Activated CD4-positive, alpha-beta T cell treated with anti-CD3 and anti-CD28 coated beads, Interleukin-2, amount 50 U/mL, for 48 hours (primary cell): ENCODE measurements at regions not wholly inside any gene's neighbourhood (a gene's known extent, or its start where the extent isn't known, plus 50 kb on each side); places are given as distances from the start of the nearest gene placed in this dataset.
"Not testable (repeated sequence)": the region's sequence is repeated elsewhere in the genome, so short reads cannot be mapped to it uniquely, and the experiment has no call there.

ENCODE experiments used
- DNase-seq, 2 experiments: peaks; one replicate each; pipeline ENCODE4 v3.0.0-alpha.2; 2020

- no peak for DNase-seq
Measured at GRCh38 chr21:34220556-34221195, 143.1 kb upstream of the KCNE2 start.

GRCh38 chr21:34221331-34222030 is 142.3 kb upstream of the KCNE2 start:
- no peak for DNase-seq

DNA sequence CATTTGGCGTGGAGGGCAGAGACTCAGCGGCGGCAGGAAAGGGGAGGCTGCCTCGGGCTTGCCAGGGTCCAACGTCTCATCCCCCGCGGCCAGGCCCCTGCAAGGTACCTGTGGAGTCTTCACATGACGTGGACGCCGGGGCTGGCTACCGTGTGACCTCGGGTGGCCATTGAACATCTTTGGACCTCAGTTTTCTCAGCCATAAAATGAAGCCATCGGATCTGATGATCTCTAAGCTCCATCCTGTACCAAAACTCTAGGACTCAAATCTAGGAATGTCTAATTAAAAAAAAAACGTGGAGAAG is 141.8 kb upstream of the KCNE2 start:
- DNase-seq, result no peak

- DNase-seq, result no peak
Measured at GRCh38 chr21:34223376-34223775, 140.4 kb upstream of the KCNE2 start.

DNA sequence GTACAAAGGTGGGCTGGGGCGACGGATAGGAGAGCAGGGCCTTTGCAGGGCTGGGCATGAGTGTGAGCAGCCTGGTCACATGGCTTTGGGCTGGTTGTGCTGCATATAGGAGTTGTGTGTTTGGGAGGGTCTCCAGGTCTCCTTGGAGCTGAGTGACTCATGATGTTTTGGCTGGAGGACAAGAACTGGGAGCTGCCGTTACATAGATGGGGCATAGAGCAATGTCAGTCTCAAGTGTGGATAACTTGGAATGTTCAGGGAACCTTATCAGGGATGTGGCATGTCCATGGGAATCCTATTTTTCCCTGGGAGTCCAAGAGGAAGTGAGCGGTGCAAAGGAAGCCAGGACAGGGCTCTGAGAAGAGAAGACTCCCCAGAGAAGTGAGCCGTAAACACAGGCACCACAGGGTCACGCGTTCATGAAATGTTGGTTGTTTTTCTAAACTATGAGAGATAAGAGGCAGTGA is 136.4 kb upstream of the KCNE2 start:
- no peak for DNase-seq

DNA sequence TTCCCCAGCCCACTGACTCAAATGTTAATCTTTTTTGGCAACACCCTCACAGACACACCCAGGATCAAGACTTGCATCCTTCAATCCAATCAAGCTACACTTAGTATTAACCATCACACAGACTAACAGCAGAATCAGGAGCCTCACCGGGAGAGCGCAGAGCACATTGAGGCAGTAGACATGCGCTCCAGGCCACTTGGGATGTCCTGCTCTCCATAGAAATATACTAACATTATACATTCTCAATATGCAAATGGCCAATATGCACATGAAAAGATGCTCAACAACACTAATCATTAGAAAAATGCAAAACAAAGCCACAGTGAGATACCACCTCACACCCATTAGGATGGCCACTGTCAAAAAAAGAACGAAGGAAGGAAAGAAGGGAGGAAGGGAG is 135.0 kb upstream of the KCNE2 start:
- DNase-seq, result no peak

GRCh38 chr21:34229353-34229752 is 134.5 kb upstream of the KCNE2 start:
- no peak for DNase-seq

GRCh38 chr21:34233741-34234140 is 130.1 kb upstream of the KCNE2 start:
- DNase-seq, result not testable (repeated sequence)

- no peak for DNase-seq
Measured at GRCh38 chr21:34235514-34235913, 128.3 kb upstream of the KCNE2 start.

GRCh38 chr21:34242973-34243372 is 120.8 kb upstream of the KCNE2 start:
- no peak for DNase-seq

DNA sequence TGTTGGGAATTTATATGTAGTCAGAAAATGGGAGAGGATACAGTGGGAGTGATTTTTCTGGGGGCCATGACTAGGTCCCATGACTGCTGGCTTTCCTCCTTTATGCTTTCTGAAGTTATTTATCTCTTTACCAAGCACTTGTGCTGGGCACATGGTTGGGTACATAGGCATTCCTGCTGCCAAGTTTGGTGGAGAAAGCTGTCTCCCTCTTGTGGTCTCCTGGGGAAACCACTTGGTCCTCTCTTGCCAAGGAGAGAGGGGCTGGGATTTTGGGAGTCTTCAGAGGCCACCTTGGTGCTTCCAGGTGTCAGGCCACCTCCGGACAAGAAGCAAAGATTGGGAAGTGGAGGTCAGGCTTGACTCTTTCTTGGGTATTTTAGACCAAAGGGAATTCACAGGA is 120.2 kb upstream of the KCNE2 start:
- DNase-seq, result peak; percentile 13 to 34

GRCh38 chr21:34252751-34253150 is 111.1 kb upstream of the KCNE2 start:
- no peak for DNase-seq

GRCh38 chr21:34255073-34255472 is 108.7 kb upstream of the KCNE2 start:
- no peak for DNase-seq

GRCh38 chr21:34260277-34261008 is 103.4 kb upstream of the KCNE2 start:
- no peak for DNase-seq

- DNase-seq, result no peak
Measured at GRCh38 chr21:34261841-34262468, 101.9 kb upstream of the KCNE2 start.

DNA sequence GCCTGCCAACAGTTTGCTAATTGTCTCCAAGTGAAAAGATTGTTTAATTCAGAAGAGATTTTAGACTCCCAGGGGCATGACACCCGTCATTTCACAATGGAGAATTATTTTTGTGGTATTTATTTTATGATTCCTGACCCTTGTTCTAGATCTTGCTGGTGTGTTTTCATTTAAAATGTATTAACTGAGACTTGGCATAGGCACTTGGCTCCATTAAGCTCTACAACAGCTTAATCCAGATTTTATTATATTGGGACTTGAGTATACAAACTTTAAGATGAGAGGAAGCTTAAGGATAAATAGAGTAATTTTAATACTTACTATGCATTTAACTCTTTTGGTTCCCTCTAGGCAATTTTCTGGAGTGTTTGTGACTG is 101.3 kb upstream of the KCNE2 start:
- no peak for DNase-seq

DNA sequence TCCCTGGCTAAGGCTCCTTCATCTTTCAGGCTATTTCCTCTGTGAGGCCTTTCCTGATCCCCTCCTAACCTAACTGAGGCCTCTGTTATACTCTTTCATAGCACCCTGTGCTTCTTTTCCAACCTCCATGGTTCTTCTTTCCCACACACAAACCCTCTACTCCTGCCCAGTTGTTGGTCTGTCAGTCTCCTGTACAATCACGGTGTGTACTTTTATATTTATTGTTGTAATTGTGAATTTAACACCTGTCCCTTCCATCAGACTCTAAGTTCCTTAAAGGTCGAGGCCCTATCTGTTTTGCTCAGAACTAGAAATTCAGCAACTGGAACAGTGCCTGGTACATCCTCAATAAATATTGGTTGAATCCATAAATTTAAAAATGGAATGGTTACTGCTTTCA is 100.2 kb upstream of the KCNE2 start:
- DNase-seq, result no peak

GRCh38 chr21:34266351-34266750 is 97.5 kb upstream of the KCNE2 start:
- DNase-seq, result no peak

DNA sequence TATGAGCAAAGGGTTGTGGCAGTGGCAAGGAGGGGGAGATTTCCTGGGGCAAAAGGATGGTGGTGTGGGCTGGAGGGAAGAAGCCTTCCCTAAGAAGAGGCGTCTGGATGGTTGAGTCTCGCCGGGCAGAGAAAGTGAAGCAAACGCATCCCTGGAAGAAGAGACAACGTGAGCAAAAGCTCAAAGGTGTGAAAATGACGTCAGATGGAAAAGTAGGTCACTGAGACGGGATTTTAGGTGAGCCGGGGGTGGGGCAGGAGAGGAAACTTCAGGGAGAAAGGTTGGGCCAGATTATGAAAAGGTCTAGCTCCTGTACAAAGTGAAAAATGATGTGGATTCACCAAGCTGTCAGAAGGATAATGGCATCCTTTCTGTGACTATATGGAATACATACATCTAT is 95.3 kb upstream of the KCNE2 start:
- no peak for DNase-seq

GRCh38 chr21:34270411-34270810 is 93.4 kb upstream of the KCNE2 start:
- no peak for DNase-seq

DNA sequence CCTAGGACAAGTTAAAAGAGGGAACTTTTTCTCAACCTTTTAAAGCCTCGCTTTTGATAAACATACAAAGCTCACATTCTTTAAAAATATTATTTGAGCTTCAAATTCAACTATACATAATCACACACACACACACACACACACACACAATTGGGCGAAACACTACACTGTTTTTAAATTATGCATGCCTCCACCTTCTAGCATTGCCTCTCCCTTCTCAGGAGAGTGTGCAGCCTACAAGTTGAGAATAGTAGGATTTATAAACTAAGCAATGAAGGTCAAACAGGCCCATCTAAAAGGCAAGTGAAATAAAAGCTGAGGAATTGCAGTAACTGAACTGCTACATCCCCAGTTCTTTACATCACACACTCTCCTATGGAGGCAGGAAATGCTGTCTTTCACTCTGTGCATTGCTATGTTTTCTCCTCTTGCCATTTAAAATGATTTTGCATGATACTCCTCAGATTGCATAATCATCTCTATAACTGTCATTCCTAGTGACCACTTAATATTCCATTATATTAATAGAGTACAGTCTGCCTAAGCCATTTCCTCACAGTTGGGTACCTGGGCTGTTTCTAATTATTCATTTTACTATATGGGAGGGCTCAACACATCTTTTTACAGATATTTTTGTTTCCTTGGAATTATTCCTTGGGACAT is 92.5 kb upstream of the KCNE2 start:
- DNase-seq, result no peak

GRCh38 chr21:34272321-34272720 is 91.5 kb upstream of the KCNE2 start:
- no peak for DNase-seq

- no peak for DNase-seq
Measured at GRCh38 chr21:34274001-34274400, 89.8 kb upstream of the KCNE2 start.
